Adrenal gland (tissue), 5 donors: ENCODE measurements at regions not wholly inside any gene's neighbourhood (a gene's known extent, or its start where the extent isn't known, plus 50 kb on each side); places are given as distances from the start of the nearest gene placed in this dataset.
"Not testable (repeated sequence)": the region's sequence is repeated elsewhere in the genome, so short reads cannot be mapped to it uniquely, and the experiment has no call there.

Source experiments
- CTCF ChIP-seq, 6 experiments: fragments of 450-650 bp in 4 of 6; fragments of 200-600 bp in 2 of 6; sonication (generic) in 1 of 6; IDR thresholded peaks; 1 replicate in 5 of 6; 2 replicates in 1 of 6; pipeline versions ENCODE4 v1.5.1 to v1.8.0; 2016 to 2021; ENCODE audit warnings: antibody characterized with exemption in 6 of 6, mild to moderate bottlenecking in 2 of 6, moderate library complexity in 1 of 6
- POLR2A ChIP-seq, 2 donors: fragments of 450-650 bp; IDR thresholded peaks; one replicate each; pipeline ENCODE4 v1.6.1; 2017; ENCODE audit warnings: antibody characterized with exemption in 2 of 2, mild to moderate bottlenecking in 2 of 2, moderate library complexity in 1 of 2
- donor health status: DM: no; HTN: no; CAD: no.

- not testable (repeated sequence) for TF ChIP-seq CTCF, POLR2A (IDR thresholded peaks at IDR 0.05)
These were observed 83.0 kb upstream of the SPTLC1 start for GRCh38 chr9:92198237-92198636.
